NCI-H446 treated with DMSO at 0.1 percent for 48 hours (cell line): ENCODE measurements at regions not wholly inside any gene's neighbourhood (a gene's known extent, or its start where the extent isn't known, plus 50 kb on each side); places are given as distances from the start of the nearest gene placed in this dataset.
"Not testable (repeated sequence)": the region's sequence is repeated elsewhere in the genome, so short reads cannot be mapped to it uniquely, and the experiment has no call there.

Source experiments
- DNase-seq: peaks from one replicate; lab custom pipeline; 2025; lab: John Stamatoyannopoulos, UW

DNA sequence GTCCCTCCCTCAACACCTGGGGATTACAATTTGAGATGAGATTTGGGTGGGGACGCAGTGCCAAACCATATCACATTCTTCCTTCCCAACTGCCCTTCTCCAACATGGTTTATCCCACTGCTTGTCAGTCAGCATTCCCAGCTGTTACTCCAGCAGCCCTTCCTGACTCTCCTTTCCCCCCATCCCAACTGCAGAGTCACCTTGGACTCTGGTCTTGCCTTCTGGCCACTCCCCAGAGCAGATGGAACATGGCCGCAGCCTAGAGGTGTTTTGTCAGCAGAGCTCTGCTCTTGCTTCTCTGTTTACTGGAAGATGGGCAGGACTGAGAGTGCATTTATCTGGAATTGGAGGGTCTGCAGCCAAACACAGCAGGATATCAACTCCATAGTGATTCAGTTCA is 51.2 kb upstream of the MEX3C start:
- no peak for DNase-seq

GRCh38 chr18:51250006-51250405 is 52.5 kb upstream of the MEX3C start:
- no peak for DNase-seq

GRCh38 chr18:51250458-51251024 is 53.1 kb upstream of the MEX3C start:
- no peak for DNase-seq

DNA sequence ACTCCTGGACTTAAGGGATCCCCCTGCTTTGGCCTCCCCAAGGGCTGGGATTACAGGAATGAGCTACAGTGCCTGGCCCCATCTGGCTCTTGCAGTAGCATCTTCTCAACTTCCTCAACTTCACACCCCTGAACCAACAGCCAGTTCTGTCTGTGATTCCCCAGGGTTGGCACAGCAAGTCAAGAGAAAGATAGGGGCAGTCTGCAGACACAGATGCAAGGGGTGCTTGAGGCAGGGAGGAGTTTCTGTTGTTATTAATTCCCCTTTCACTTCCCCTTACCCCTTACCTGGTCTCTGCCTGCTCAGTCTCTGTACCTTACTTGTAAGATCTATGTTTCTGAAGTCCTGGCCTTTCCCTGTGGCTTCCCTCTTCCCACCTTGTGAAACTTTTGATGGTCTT is 54.1 kb upstream of the MEX3C start:
- no peak for DNase-seq

DNA sequence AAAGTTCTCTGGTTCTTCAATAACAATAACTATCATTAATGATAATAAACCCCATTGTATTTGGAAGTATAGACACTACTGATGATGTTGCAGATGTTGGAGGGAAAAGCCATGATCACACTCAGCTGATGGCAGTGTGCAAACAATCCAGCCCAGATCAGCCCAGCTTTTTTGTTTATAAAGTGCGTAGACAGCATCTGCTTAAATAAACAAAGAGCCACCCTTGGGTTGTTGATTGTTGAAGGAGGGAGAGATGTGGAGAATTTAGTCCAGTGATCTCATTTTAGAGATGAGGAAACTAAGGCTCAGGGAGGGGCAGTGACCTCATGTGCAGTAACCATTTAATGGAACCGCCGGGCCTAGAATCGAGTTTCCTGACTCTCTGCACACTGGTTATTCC is 56.0 kb upstream of the MEX3C start:
- DNase-seq = no peak

GRCh38 chr18:51255693-51256092 is 58.2 kb upstream of the MEX3C start:
- DNase-seq = no peak

DNA sequence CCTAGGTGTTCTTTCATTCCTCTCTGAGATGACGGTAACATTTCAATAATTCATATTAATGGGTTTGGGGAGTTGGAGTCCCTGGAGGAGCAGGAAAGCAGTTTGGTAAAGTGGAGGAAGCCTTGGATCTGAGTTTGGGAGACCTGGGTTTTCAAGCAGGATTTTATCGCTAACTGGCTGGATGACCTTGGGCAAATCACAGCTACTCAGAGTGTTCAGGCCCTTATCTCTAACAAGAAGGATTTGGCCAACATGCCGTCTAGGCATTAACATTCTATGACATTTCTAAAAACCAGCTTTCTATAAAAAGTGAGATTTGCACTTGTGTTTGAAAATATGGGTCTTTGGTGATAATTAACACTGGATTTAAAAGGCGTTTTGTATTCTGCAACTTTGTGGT is 59.7 kb upstream of the MEX3C start:
- no peak for DNase-seq

GRCh38 chr18:51260118-51260517 is 62.6 kb upstream of the MEX3C start:
- no peak for DNase-seq

DNA sequence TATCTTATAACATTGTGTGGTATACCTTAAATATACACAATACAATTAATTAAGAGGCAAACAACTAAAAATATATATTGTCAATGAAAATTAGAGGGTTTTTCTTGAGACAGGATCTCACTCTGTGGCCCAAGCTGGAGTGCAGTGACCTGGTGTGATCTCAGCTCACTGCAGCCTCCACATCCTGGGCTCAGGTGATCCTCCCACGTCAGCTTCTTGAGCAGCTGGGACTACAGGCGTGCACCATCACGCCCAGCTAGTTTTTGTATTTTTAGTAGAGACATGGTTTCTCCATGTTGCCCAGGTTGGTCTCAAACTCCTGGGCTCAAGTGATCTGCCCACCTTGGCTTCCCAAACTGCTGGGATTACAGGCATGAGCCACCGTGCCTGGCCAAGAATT is 68.6 kb upstream of the MEX3C start:
- not testable (repeated sequence) for DNase-seq

DNA sequence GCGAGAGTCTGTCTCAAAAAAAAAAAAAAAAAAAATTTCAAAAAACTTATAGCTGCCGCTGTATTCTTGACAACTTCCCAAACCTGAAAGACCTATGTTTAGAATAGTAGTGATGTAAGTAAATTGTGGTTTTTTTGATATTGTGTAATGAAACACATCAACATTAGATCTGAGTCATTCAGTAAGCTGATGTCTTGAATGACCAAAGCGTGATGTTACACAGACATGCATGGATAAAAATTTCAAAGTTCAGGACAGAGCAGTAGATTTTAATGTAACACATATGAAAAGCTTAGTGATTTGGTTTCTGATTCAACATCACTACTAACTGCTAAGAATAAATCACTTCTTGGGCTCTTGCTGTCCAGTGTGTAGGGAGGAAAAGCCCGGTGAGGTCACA is 69.3 kb upstream of the MEX3C start:
- no peak for DNase-seq

DNA sequence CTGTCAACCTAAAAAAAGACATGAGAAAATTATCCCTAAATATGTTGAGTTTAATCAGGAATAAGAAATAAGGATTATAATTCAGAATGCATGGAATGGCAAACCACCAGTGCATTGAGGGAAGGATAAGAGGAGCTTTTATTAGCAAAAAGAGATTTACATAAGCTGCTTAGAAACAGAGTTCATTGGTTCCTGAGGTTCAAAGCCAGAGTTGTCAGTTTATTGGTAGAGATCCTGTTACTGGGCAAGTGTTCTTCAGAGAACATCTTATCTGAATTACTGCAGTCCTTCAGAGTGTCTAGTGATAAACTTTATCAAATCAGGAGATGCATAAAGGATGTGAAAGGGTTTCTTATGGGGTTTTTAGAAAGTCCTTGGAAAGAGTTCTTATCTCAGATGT is 76.0 kb upstream of the MEX3C start:
- no peak for DNase-seq

DNA sequence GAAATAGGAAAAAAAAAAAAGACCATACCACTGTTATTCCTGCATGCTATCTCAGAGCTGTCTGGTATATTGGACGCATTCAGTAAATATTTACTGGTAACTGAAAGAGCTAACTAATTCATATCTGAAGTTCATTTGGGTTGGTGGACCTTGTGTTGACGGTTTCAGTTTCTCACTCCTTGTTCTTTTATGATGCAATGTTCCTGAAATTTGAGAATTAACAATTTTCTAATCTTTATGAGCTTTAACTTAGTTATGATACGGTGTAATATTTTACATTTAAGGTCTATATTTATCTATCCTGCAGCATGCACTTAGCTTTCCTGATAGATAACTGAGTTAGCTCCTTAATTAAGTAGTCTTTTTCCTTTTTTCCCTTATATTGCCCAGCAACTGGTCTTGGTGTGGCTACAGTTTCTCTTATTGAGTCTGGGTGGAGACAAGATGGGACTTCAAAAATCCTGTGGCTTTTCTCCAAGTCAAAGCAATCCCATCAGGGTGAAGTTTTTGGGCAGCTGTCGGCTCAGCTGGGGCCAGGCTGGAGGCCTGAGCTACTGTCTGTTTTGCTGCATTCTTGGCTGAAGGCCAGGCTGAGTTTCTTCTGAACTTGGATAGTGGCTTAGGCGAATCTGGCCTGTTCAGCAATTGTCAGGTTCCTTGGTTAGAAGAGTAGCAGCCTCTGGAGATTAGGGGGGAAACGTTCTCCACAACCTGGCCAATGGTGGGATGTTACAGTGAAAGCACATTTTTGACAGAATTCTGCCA is 78.4 kb upstream of the MEX3C start:
- peak; percentile 87 for DNase-seq

- DNase-seq = no peak
Measured at GRCh38 chr18:51278045-51278649, 80.7 kb upstream of the MEX3C start.

DNA sequence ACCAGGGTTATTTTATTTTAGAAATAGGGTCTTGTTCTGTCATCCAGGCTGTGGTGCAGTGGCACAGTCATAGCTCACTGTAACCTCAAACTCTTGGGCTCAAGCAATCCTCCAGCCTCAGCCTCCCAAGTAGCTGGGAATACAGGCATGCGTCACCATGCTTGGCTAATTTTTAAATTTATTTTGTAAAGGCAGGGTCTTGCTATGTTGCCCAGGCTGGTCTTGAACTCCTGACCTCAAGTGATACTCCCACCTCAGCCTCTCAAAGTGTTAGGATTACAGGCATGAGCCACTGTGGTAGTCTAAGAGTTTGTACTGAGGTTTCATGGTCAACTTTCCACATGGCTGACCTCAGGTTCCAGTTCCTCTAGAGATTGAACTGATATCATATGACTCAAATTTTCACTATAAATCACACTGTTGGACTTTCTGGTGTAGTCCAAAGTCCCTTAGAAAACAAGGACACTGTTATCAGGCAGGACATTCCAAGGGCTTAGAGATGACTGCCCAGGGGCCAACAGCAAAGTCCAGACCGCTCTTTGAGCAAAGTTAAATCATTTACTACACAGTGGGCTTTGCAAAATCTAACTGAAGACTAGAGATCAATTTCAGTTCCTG is 82.0 kb upstream of the MEX3C start:
- no peak for DNase-seq

- DNase-seq = no peak
Measured at GRCh38 chr18:51287818-51288508, 90.5 kb upstream of the MEX3C start.

GRCh38 chr18:51288582-51288981 is 91.1 kb upstream of the MEX3C start:
- no peak for DNase-seq

- no peak for DNase-seq
Measured at GRCh38 chr18:51290860-51291259, 93.4 kb upstream of the MEX3C start.

DNA sequence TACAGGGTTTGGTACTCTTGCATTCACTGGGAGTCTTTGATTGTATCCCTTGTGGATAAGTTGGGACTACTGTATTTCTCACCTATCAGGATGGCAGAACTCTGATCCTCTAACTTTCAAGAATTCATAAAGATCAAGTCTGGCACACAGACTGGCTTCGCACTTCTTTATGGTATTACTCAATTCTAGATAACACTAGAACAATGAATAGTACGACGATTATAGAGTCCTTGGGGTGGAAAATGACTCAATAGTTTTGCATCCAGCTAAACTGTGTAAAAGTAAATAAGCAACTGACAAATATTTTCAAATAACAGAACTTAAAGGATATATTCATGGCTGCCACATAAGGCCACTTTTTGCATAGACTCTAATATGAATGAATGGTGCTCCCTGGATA is 103.4 kb upstream of the MEX3C start:
- DNase-seq = no peak

DNA sequence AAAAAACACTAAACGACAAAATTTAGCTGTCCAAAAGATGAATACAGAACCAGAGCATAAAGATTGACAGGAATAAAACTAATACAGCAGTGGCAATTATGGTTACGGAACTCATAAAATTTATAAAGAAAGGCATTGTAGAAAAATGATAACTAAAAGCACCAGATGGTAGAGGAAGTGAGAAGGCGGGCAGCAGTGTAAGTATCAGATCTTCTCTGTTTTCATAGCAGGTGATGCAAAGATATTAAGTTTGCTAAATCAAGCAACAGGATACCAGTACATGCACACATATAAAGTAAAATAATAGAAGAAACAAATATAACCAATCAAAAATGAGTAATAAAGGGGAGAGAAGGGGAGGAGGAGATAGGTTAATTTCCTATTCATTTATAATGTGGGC is 103.9 kb upstream of the MEX3C start:
- no peak for DNase-seq

DNA sequence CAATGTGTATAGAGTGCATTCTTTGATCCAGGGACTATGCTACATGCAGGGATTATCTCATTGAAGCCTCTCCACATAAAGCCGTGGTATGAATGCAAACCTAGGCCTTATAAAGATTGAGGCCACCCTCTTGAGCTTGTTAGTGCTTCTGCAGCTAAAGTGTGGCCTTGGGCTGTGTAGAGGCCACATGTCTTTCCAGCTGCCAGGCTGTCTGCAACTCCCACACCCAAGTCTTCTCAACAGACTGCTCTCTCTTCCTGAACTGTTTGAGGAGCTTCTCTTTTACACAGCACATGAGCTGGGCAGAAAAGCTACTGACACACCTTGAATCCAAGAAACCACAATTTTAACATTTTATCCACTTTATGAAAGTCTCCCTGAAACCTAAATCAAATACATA is 119.2 kb upstream of the MEX3C start:
- no peak for DNase-seq

DNA sequence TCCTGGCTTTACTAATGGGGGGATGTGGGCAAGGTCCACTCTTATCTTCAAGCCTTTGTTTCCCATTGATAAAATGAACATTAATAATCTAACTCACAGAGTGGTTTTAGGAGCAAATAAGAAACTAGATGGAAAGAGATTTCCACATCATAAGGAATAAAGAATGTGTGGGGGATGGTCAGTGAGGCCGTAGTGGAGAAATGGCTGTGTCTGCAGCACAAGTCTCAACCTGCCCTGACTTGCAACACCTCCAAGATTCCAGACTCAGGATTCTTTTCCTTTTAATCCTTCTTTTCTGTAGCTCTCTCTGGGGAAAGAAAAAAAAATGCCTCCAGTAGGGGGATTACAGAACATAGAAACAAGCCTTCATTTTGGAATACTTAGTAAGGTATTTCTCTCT is 124.2 kb upstream of the MEX3C start:
- no peak for DNase-seq

- no peak for DNase-seq
Measured at GRCh38 chr18:51323961-51324360, 126.5 kb upstream of the MEX3C start.

GRCh38 chr18:51330148-51330547 is 132.7 kb upstream of the MEX3C start:
- DNase-seq = no peak
